Muscle layer of colon (tissue), 2 donors: ENCODE measurements at regions not wholly inside any gene's neighbourhood (a gene's known extent, or its start where the extent isn't known, plus 50 kb on each side); places are given as distances from the start of the nearest gene placed in this dataset.

Experiments used
- H3K27ac ChIP-seq: one replicate; pipeline ENCODE4 v1.7.0; 2013; ENCODE audit warnings: low read depth, mild to moderate bottlenecking, low read length, moderate library complexity
- H3K27me3 ChIP-seq, 2 donors: one replicate each; pipeline ENCODE4 v1.7.0; 2013; ENCODE audit warnings: low read length in 2 of 2, mild to moderate bottlenecking in 2 of 2; ENCODE audit not compliant: insufficient read depth in 2 of 2, control insufficient read depth in 1 of 2
- H3K36me3 ChIP-seq: one replicate; pipeline ENCODE4 v1.7.0; 2013; ENCODE audit warnings: mild to moderate bottlenecking, low read length; ENCODE audit not compliant: insufficient read depth
- H3K4me1 ChIP-seq: one replicate; pipeline ENCODE4 v1.7.0; 2013; ENCODE audit warnings: mild to moderate bottlenecking, low read length; ENCODE audit not compliant: insufficient read depth
- H3K4me3 ChIP-seq, 2 donors: one replicate each; pipeline ENCODE4 v1.7.0; 2013; ENCODE audit warnings: low read length in 2 of 2, low read depth in 1 of 2, mild to moderate bottlenecking in 1 of 2, moderate library complexity in 1 of 2
- H3K9ac ChIP-seq: one replicate; pipeline ENCODE4 v1.7.0; 2013; ENCODE audit warnings: low read length
- H3K9me3 ChIP-seq: one replicate; pipeline ENCODE4 v1.7.0; 2013; ENCODE audit warnings: mild to moderate bottlenecking, low read length
- donor health status: abdominal sarcoma.
- donor health status: Adenocarcinoma of cecum.

- H3K9ac ChIP-seq, result no peak overlapping the region
- no peaks in the 10 kb centered on the region for H3K4me1 ChIP-seq
- H3K9me3 ChIP-seq, result no peaks in the 10 kb centered on the region
- no peaks in the 10 kb centered on the region for H3K36me3 ChIP-seq
- no peak overlapping the region for H3K4me3 ChIP-seq
- no peak overlapping the region for H3K27ac ChIP-seq
- H3K27me3 ChIP-seq, result peaks cover 0 to 5% of the 10 kb centered on the region in 2 donors
Measured at GRCh38 chr9:135365013-135365768, 114.4 kb upstream of the PPP1R26 start.

- Histone ChIP-seq H3K4me1 (no peaks in the 10 kb centered on the region), H3K9ac (no peak overlapping the region), H3K27me3 (no peaks in the 10 kb centered on the region), H3K27ac (no peak overlapping the region), H3K9me3 (no peaks in the 10 kb centered on the region), H3K4me3 (no peak overlapping the region), H3K36me3 (no peaks in the 10 kb centered on the region)
Measured at GRCh38 chr9:135366104-135366503, 113.5 kb upstream of the PPP1R26 start.

- Histone ChIP-seq H3K9me3 (no peaks in the 10 kb centered on the region), H3K9ac (no peak overlapping the region), H3K4me1 (no peaks in the 10 kb centered on the region), H3K27me3 (peaks cover 0 to 6% of the 10 kb centered on the region in 2 donors), H3K27ac (no peak overlapping the region), H3K36me3 (no peaks in the 10 kb centered on the region), H3K4me3 (no peak overlapping the region)
Measured at GRCh38 chr9:135369412-135369990, 110.1 kb upstream of the PPP1R26 start.

GRCh38 chr9:135370411-135371375 is 108.9 kb upstream of the PPP1R26 start:
- no peaks in the 10 kb centered on the region for H3K4me1 ChIP-seq

GRCh38 chr9:135371535-135371934 is 108.0 kb upstream of the PPP1R26 start:
- Histone ChIP-seq H3K9me3 (no peaks in the 10 kb centered on the region), H3K36me3 (no peaks in the 10 kb centered on the region), H3K9ac (no peak overlapping the region), H3K27me3 (peaks cover 0 to 6% of the 10 kb centered on the region in 2 donors), H3K4me1 (no peaks in the 10 kb centered on the region), H3K27ac (no peak overlapping the region), H3K4me3 (no peak overlapping the region)

More at GRCh38 chr9:135370411-135371375, 108.9 kb upstream of the PPP1R26 start:
- H3K27ac ChIP-seq, result no peak overlapping the region
- H3K9ac ChIP-seq, result no peak overlapping the region
- H3K36me3 ChIP-seq, result no peaks in the 10 kb centered on the region
- no peak overlapping the region for H3K4me3 ChIP-seq
- no peaks in the 10 kb centered on the region for H3K9me3 ChIP-seq
- H3K27me3 ChIP-seq, result peaks cover 0 to 6% of the 10 kb centered on the region in 2 donors

GRCh38 chr9:135372036-135372435 is 107.5 kb upstream of the PPP1R26 start:
- Histone ChIP-seq H3K9ac (no peak overlapping the region), H3K4me1 (no peaks in the 10 kb centered on the region), H3K27me3 (peaks cover 0 to 6% of the 10 kb centered on the region in 2 donors), H3K27ac (no peak overlapping the region), H3K9me3 (no peaks in the 10 kb centered on the region), H3K4me3 (no peak overlapping the region), H3K36me3 (no peaks in the 10 kb centered on the region)

- no peaks in the 10 kb centered on the region for H3K4me1 ChIP-seq
- H3K4me3 ChIP-seq, result no peak overlapping the region
- H3K9ac ChIP-seq, result no peak overlapping the region
- H3K9me3 ChIP-seq, result no peaks in the 10 kb centered on the region
- H3K36me3 ChIP-seq, result no peaks in the 10 kb centered on the region
- no peak overlapping the region for H3K27ac ChIP-seq
- H3K27me3 ChIP-seq, result peaks cover 0 to 6% of the 10 kb centered on the region in 2 donors
Measured at GRCh38 chr9:135372501-135373008, 107.0 kb upstream of the PPP1R26 start.

GRCh38 chr9:135373151-135373685 is 106.4 kb upstream of the PPP1R26 start:
- Histone ChIP-seq H3K27ac (no peak overlapping the region), H3K4me3 (no peak overlapping the region), H3K4me1 (no peaks in the 10 kb centered on the region), H3K9ac (no peak overlapping the region), H3K9me3 (no peaks in the 10 kb centered on the region), H3K27me3 (peaks cover 0 to 6% of the 10 kb centered on the region in 2 donors), H3K36me3 (no peaks in the 10 kb centered on the region)

- Histone ChIP-seq H3K36me3 (no peaks in the 10 kb centered on the region), H3K27ac (no peak overlapping the region), H3K4me1 (no peaks in the 10 kb centered on the region), H3K9ac (no peak overlapping the region), H3K4me3 (no peak overlapping the region), H3K27me3 (peaks cover 0 to 6% of the 10 kb centered on the region in 2 donors), H3K9me3 (no peaks in the 10 kb centered on the region)
Measured at GRCh38 chr9:135373820-135374219, 105.8 kb upstream of the PPP1R26 start.

- H3K27ac ChIP-seq, result no peak overlapping the region
- no peak overlapping the region for H3K9ac ChIP-seq
- no peaks in the 10 kb centered on the region for H3K9me3 ChIP-seq
- no peaks in the 10 kb centered on the region for H3K36me3 ChIP-seq
- H3K27me3 ChIP-seq, result peaks cover 0 to 6% of the 10 kb centered on the region in 2 donors
- H3K4me3 ChIP-seq, result no peak overlapping the region
- no peaks in the 10 kb centered on the region for H3K4me1 ChIP-seq
Measured at GRCh38 chr9:135374591-135374990, 105.0 kb upstream of the PPP1R26 start.

- no peaks in the 10 kb centered on the region for H3K4me1 ChIP-seq
- H3K9ac ChIP-seq, result no peak overlapping the region
- no peaks in the 10 kb centered on the region for H3K36me3 ChIP-seq
- no peaks in the 10 kb centered on the region for H3K9me3 ChIP-seq
- no peak overlapping the region for H3K27ac ChIP-seq
- H3K27me3 ChIP-seq, result peaks cover 0 to 6% of the 10 kb centered on the region in 2 donors
- H3K4me3 ChIP-seq, result no peak overlapping the region
Measured at GRCh38 chr9:135375001-135375400, 104.6 kb upstream of the PPP1R26 start.
